ENCODE measurements at regions not wholly inside any gene's neighbourhood (a gene's known extent, or its start where the extent isn't known, plus 50 kb on each side); places are given as distances from the start of the nearest gene placed in this dataset.
"Not testable (repeated sequence)": the region's sequence is repeated elsewhere in the genome, so short reads cannot be mapped to it uniquely, and the experiment has no call there.

DNA sequence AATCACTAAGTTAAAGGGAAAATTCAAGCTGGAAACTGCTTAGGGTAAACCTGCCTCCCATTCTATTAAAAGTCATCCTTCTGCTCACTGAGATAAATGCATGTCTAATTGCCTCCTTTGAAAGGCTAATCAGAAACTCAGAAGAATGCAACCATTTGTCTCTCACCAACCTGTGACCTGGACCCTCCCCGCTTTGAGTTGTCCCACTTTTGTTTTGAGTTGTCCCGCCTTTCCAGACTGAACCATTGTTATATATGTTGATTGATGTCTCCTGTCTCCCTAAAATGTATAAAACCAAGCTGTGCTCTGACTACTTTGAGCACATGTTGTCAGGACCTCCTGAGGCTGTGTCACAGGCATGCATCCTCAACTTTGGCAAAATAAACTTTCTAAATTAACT is 378.4 kb downstream of the KIF20B start:
- intact Hi-C loops (cut with DNase I) = no loop called here
- no peak overlapping the region for H3K27ac ChIP-seq
- H3K4me3 ChIP-seq = no peak overlapping the region
- TF ChIP-seq, protein P1, sequence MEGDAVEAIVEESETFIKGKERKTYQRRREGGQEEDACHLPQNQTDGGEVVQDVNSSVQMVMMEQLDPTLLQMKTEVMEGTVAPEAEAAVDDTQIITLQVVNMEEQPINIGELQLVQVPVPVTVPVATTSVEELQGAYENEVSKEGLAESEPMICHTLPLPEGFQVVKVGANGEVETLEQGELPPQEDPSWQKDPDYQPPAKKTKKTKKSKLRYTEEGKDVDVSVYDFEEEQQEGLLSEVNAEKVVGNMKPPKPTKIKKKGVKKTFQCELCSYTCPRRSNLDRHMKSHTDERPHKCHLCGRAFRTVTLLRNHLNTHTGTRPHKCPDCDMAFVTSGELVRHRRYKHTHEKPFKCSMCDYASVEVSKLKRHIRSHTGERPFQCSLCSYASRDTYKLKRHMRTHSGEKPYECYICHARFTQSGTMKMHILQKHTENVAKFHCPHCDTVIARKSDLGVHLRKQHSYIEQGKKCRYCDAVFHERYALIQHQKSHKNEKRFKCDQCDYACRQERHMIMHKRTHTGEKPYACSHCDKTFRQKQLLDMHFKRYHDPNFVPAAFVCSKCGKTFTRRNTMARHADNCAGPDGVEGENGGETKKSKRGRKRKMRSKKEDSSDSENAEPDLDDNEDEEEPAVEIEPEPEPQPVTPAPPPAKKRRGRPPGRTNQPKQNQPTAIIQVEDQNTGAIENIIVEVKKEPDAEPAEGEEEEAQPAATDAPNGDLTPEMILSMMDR (IDR thresholded peaks at IDR 0.05) = no peak
- TF ChIP-seq POLR2A (IDR thresholded peaks at IDR 0.05) = no peak
- DNase-seq = no peak
- H3K4me1 ChIP-seq (replicated peaks in 1 of 2) = no peaks in the 10 kb centered on the region
- 67 to 75% (median 74%) methylated on average over 2 of the region's 2 CpGs for WGBS, 4 donors
- no peaks in the 10 kb centered on the region for H3K9me3 ChIP-seq (replicated peaks in 1 of 3)
- no peaks in the 10 kb centered on the region for H3K36me3 ChIP-seq (replicated peaks in 1 of 2)
- no peaks in the 10 kb centered on the region for H3K27me3 ChIP-seq

DNA sequence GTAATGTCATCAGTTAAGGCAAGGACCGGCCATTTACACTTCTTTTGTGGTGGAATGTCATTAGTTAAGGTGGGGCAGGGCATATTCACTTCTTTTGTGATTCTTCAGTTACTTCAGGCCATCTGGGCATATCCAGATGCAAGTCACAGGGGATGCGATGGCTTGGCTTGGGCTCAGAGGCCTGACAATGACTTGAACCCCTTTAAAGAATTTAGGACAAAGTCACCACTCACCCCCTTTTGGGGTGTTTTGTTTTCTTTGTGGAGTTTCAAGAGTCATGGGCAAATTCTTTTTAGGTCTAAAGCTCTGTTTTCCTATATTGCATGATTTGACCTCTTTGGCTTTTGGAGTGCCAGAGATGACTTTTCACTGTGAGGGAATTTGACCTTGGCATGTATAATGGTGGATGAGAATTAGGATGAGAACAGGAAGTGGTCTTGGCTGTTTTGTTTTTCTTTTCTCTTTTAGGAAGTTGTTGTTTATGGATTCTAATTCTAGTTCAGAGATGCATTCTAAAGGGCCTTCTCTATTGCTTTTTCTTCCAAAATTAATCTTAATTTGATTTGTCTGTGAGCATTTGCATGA is 385.3 kb downstream of the KIF20B start:
- DNase-seq; H3K4me3 ChIP-seq; intact Hi-C loops (cut with DNase I); H3K27me3 ChIP-seq; H3K9me3 ChIP-seq (replicated peaks in 1 of 3); H3K4me1 ChIP-seq (replicated peaks in 1 of 2); H3K27ac ChIP-seq; H3K36me3 ChIP-seq (replicated peaks in 1 of 2): not testable (repeated sequence)
- WGBS, 4 donors = 92 to 97% (median 94%) methylated on average over 2 of the region's 2 CpGs

DNA sequence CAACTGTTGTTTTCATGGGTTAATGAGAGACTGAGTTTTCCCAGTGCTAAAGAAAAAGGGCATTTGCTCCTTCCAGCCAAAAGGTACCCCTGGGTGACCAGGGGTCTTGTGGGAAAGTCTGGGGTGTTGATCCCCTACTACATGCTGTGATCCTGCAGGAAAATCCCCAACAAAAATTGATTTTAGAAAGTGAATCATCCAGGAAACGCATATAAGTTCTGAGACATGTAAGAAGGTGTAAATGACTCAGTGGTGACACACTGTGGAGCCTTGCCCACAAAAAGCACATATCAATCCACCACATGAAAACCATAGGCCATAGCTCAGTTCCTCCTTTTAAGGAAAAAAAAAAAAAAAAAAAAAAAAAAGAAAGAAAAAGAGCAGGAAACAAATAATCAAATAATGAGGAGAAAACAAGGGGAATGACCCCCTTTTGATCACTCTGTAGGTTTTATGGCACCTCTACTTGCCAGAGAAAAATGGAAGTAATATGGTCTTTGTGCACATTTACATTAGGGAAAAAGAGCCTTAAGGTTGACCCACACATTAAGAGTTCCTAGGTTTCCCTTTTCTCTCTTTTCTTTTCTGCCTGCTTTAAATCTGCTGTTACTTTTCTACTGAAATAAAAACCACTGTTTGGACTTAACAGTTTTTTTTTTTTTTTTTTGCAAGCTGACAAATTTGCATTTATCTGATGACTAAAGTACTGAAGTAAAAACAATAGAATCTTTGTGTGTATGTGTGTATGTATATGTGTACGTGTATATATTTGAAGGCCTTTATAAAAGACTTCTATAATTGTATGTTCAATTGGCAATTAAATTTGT is 386.0 kb downstream of the KIF20B start:
- intact Hi-C loops (cut with DNase I) = no loop called here
- Histone ChIP-seq H3K27me3 (no peaks in the 10 kb centered on the region), H3K9me3 (replicated peaks in 1 of 3) (no peaks in the 10 kb centered on the region), H3K27ac (no peak overlapping the region), H3K4me3 (no peak overlapping the region), H3K36me3 (replicated peaks in 1 of 2) (no peaks in the 10 kb centered on the region), H3K4me1 (replicated peaks in 1 of 2) (no peaks in the 10 kb centered on the region)
- no peak for DNase-seq
- WGBS, 4 donors = 43 to 61% (median 57%) methylated on average over 2 of the region's 2 CpGs
- TF ChIP-seq POLR2A (IDR thresholded peaks at IDR 0.05) = no peak
- TF ChIP-seq, protein P1 (IDR thresholded peaks at IDR 0.05) = no peak

DNA sequence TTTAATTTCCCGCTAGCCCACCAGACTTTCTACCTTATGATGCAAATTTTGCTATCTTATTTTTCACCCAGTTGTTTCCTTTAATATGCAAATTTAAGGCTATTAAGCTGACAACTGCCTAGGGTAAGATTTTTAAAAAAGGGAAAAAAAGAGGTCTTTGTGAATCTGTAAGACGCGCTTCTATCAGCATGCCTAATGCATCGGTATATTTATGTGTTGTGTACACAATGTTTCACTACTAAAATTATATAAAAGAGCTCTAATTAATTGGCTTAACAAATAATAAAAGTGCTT is 386.6 kb downstream of the KIF20B start:
- no peaks in the 10 kb centered on the region for H3K9me3 ChIP-seq (replicated peaks in 1 of 3)
- TF ChIP-seq, protein P1 (IDR thresholded peaks at IDR 0.05) = no peak
- no peak for TF ChIP-seq POLR2A (IDR thresholded peaks at IDR 0.05)
- WGBS, 4 donors = 92 to 96% (median 94%) methylated on average over 4 of the region's 4 CpGs
- no peak overlapping the region for H3K27ac ChIP-seq
- H3K36me3 ChIP-seq (replicated peaks in 1 of 2) = no peaks in the 10 kb centered on the region
- intact Hi-C loops (cut with DNase I) = no loop called here
- H3K4me1 ChIP-seq (replicated peaks in 1 of 2) = no peaks in the 10 kb centered on the region
- no peak for DNase-seq
- H3K4me3 ChIP-seq = no peak overlapping the region
- H3K27me3 ChIP-seq = no peaks in the 10 kb centered on the region

DNA sequence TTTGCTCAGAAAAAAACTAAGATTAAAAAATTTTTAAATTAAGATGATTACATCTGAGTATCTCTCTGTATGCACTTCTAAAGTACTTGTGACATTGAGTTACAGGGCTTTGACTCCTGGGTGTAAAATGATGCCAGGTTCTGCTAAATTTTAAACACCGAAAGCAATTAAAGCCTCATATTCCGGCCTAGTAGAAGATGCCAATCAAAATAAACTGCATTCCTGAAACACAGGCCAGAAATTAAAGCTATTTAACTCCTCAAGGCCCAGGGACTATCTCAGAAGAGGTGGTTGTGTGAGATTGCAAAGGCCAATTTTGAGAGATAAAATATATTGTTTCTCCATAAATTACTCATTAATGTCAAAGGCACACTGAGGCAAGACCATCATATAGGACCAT is 388.3 kb downstream of the KIF20B start:
- no peak for TF ChIP-seq POLR2A (IDR thresholded peaks at IDR 0.05)
- TF ChIP-seq, protein P1 (IDR thresholded peaks at IDR 0.05) = no peak
- WGBS, 4 donors = 51 to 61% (median 55%) methylated on average over 2 of the region's 2 CpGs
- H3K27ac ChIP-seq = no peak overlapping the region
- no peaks in the 10 kb centered on the region for H3K27me3 ChIP-seq
- no peak overlapping the region for H3K4me3 ChIP-seq
- H3K4me1 ChIP-seq (replicated peaks in 1 of 2) = no peaks in the 10 kb centered on the region
- intact Hi-C loops (cut with DNase I) = no loop called here
- no peak for DNase-seq
- H3K36me3 ChIP-seq (replicated peaks in 1 of 2) = no peaks in the 10 kb centered on the region
- H3K9me3 ChIP-seq (replicated peaks in 1 of 3) = no peaks in the 10 kb centered on the region

All from adrenal gland (tissue), 9 donors.